HFFc6 (cell line): ENCODE measurements at regions not wholly inside any gene's neighbourhood (a gene's known extent, or its start where the extent isn't known, plus 50 kb on each side); places are given as distances from the start of the nearest gene placed in this dataset.

Experiments
- DNase-seq: peaks from one replicate; pipeline ENCODE4 v3.0.0-alpha.2; 2018
- H3K27ac Mint-ChIP-seq: 2 replicates; pipeline ENCODE4 v1.8.0; 2020; ENCODE audit warnings: mild to moderate bottlenecking, mixed read lengths
- H3K27me3 Mint-ChIP-seq: 2 replicates; pipeline ENCODE4 v1.8.0; 2021; ENCODE audit warnings: mild to moderate bottlenecking, moderate library complexity, mixed read lengths; ENCODE audit not compliant: insufficient read depth
- H3K36me3 Mint-ChIP-seq: 2 replicates; pipeline ENCODE4 v1.8.0; 2021; ENCODE audit warnings: low read depth, mixed read lengths
- H3K4me1 Mint-ChIP-seq: 2 replicates; pipeline ENCODE4 v1.8.0; 2020; ENCODE audit warnings: low read depth, mixed read lengths
- H3K4me3 Mint-ChIP-seq: 2 replicates; pipeline ENCODE4 v1.8.0; 2020; ENCODE audit warnings: mild to moderate bottlenecking, moderate library complexity, mixed read lengths
- H3K9me3 Mint-ChIP-seq: 2 replicates; pipeline ENCODE4 v1.8.0; 2020; ENCODE audit warnings: mild to moderate bottlenecking, mixed read lengths
- CTCF ChIP-seq: fragments of 200-600 bp; sonication (generic); IDR thresholded peaks from 2 replicates; pipeline ENCODE4 v1.5.0; 2021; ENCODE audit warnings: antibody characterized with exemption, mild to moderate bottlenecking

- Mint-ChIP-seq H3K4me1 (peaks cover 5% of the 10 kb centered on the region; the same call in 1 of the 2 replicates), H3K27ac (peak overlapping the region; percentile 8; the same call in 1 of the 2 replicates), H3K36me3 (no peaks in the 10 kb centered on the region)
Measured at GRCh38 chr18:41391616-41392595, 563.1 kb upstream of the PIK3C3 start.

GRCh38 chr18:41390309-41390708, 564.7 kb upstream of the PIK3C3 start:
- no peak for TF ChIP-seq CTCF
- H3K4me1 Mint-ChIP-seq = peaks cover 5% of the 10 kb centered on the region; the same call in 1 of the 2 replicates
- H3K36me3 Mint-ChIP-seq = no peaks in the 10 kb centered on the region
- H3K27me3 Mint-ChIP-seq = peaks cover 1% of the 10 kb centered on the region
- H3K4me3 Mint-ChIP-seq = no peak overlapping the region
- no peak for DNase-seq
- no peak overlapping the region for H3K27ac Mint-ChIP-seq
- no peaks in the 10 kb centered on the region for H3K9me3 Mint-ChIP-seq

More at GRCh38 chr18:41391616-41392595, 563.1 kb upstream of the PIK3C3 start:
- Mint-ChIP-seq H3K27me3 (no peaks in the 10 kb centered on the region), H3K4me3 (peak overlapping the region; percentile 81), H3K9me3 (no peaks in the 10 kb centered on the region)
- peak; percentile 69 for TF ChIP-seq CTCF
- peak; percentile 37 for DNase-seq

- H3K9me3 Mint-ChIP-seq = peaks cover 1% of the 10 kb centered on the region; the same call in 1 of the 2 replicates
- peak; percentile 33; the same call in 1 of the 2 replicates for TF ChIP-seq CTCF
Measured at GRCh38 chr18:41378598-41378997, 576.4 kb upstream of the PIK3C3 start.

GRCh38 chr18:41373612-41374011, 581.4 kb upstream of the PIK3C3 start:
- TF ChIP-seq CTCF = no peak
- no peaks in the 10 kb centered on the region for H3K36me3 Mint-ChIP-seq
- no peak overlapping the region for H3K27ac Mint-ChIP-seq
- H3K27me3 Mint-ChIP-seq = peaks cover 1% of the 10 kb centered on the region; the same call in 1 of the 2 replicates
- H3K4me3 Mint-ChIP-seq = no peak overlapping the region
- H3K4me1 Mint-ChIP-seq = no peaks in the 10 kb centered on the region
- H3K9me3 Mint-ChIP-seq = peaks cover 6% of the 10 kb centered on the region; the same call in 1 of the 2 replicates
- no peak for DNase-seq

More at GRCh38 chr18:41378598-41378997, 576.4 kb upstream of the PIK3C3 start:
- Mint-ChIP-seq H3K4me1 (no peaks in the 10 kb centered on the region), H3K36me3 (no peaks in the 10 kb centered on the region), H3K27ac (no peak overlapping the region), H3K4me3 (no peak overlapping the region), H3K27me3 (no peaks in the 10 kb centered on the region)
- DNase-seq = peak; percentile 3

GRCh38 chr18:41372046-41372665, 582.9 kb upstream of the PIK3C3 start:
- Mint-ChIP-seq H3K9me3 (peaks cover 6% of the 10 kb centered on the region; the same call in 1 of the 2 replicates), H3K4me3 (no peak overlapping the region), H3K36me3 (no peaks in the 10 kb centered on the region), H3K27me3 (peaks cover 1% of the 10 kb centered on the region; the same call in 1 of the 2 replicates), H3K27ac (no peak overlapping the region), H3K4me1 (no peaks in the 10 kb centered on the region)
- no peak for DNase-seq
- no peak for TF ChIP-seq CTCF
